ENCODE measurements at regions not wholly inside any gene's neighbourhood (a gene's known extent, or its start where the extent isn't known, plus 50 kb on each side); places are given as distances from the start of the nearest gene placed in this dataset.

DNA sequence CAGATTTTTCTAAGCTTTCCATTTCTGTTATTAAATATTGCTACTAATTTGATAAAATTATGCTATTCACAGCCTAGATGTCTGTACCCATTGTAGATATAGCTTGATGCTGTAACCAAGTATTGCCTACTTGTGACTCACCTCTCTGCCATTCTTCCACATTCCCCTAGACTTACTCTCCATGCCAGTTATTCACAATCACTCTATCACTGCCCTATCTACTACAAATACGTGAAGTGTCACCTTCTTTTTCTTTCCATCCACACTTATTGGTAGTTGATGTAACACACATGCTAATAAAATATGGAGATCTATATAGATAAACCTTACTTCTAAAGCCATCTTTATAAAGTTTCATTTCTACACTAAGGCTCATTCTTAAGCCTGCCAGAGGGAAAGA lies 179.4 kb upstream of the PACRGL start:
- DNase-seq (ENCODE audit: low spot score) = no peak

DNA sequence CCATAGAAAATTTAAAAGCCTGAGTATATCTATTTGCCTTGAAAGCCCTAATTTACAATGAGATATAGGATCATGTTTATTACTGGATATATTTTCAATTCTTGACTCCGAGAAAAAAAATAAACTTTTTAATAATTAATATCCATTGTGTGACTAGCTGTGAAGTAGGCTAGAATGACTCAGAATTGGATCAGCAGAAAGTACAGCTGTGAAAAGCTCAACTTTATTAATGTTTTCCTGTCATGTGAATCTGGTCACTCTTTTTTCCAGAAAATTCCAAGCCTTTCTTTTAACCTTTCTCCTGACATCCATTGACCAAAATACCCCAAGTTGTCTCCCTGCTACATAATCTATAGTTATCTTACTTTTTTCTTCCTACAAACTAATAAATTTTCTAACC lies 171.8 kb upstream of the PACRGL start:
- DNase-seq (ENCODE audit: low spot score) = no peak

DNA sequence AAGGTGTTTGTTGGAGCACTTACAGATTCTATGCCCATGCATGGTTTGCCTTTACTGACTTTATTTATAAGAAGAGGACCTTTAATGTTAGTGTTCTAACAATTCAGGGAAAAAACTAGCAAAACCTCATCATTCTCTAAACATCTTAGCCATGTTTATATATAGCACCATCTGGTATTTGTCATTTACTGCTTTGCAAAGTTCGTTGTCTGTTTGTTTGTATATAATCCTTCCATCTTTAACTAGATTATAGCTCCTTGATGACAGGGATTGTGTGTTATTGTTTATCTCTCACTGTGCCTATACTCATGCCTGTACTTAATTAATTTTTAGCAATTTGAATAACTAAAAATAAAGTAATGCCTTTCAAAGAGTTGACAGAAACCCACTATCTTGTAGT lies 170.6 kb upstream of the PACRGL start:
- no peak for DNase-seq (ENCODE audit: low spot score)

DNA sequence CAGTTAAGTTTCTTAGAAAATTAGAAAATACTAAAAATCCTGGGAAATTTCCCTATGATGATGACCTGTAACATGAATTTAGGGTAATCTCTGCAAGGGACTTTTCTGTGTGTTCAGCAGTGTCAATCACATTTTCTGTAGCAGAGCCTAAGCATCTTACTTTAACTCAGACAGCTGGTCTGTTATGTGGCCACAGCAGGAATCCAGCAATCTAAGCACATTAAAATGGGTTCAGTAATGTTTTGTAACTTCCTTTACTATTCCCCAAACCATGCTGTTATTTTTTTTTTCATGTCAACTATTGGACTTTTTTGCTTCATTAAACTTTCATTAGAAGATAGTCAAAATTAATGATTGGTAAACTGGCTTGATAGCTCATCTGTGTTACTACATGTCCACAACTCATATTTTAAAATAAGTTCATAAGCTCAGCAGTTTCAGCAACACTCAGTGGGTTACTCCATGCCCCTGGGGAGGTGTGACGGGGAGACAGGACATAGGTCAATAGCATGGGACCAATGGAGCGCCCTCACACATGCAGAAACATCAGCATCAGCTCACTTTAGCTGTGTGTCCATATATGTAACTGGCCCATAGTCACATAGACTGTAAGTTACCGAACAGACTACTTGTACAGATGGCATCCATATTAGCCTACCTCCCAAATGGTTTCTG lies 168.0 kb upstream of the PACRGL start:
- DNase-seq (ENCODE audit: low spot score) = no peak

DNA sequence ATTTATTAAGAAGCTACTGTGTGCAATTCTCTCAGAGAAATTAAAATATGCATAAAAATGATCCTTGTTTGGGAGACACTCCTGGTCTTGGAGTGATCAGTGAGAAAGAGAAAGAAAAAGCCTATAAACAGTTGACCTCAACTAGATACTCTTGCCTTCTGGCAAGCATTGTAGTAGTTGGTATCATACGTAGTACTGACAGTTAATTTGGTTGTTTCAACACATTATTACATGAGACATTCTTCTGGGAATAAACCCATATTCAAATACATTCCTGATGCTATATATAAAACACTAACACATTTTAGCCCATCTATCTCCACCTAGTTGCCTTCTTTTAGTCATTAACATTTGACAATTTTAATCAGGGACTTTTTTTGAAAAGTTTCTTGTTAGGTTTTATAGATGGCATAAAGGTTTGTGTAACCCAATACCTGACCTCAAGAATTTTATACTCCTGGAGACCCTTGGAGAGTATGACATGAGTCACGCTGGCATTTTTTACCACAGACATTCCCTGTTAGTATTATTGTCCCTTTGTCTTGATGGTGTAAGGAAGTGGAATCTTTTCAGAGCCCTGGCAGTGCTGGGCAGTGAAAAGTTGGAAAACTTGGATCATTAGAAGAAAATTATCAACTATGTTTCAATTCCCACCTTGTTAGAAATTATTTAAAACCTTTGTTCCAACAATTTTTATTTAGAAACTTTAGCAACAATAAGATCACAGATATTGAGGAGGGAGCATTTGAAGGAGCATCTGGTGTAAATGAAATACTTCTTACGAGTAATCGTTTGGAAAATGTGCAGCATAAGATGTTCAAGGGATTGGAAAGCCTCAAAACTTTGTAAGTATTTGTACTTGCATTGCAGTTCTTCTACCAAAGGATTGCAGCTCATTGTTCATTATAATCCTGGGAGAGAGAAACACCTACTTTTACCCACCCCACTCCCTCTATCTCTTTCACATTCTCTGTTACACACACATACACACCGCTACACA lies 167.1 kb upstream of the PACRGL start:
- no peak for DNase-seq (ENCODE audit: low spot score)

DNA sequence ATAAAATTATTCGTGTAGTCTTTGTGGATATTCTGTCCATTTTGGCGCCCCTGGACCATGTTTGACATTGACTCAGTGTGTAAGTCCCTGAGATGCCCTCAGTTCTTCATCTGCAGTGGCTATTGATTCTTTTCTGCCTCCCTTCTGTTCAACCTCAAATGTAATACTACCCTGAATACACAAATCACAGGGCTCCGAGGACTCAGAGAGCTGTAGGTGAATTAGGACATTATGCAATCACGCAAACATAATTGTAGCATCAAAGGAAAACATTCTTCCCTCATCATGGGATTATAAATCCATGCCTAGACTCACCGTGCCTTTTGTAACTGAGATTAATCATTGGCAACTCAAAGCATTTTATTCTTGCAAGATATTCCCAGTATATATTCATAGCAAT lies 161.4 kb upstream of the PACRGL start:
- no peak for DNase-seq (ENCODE audit: low spot score)

DNA sequence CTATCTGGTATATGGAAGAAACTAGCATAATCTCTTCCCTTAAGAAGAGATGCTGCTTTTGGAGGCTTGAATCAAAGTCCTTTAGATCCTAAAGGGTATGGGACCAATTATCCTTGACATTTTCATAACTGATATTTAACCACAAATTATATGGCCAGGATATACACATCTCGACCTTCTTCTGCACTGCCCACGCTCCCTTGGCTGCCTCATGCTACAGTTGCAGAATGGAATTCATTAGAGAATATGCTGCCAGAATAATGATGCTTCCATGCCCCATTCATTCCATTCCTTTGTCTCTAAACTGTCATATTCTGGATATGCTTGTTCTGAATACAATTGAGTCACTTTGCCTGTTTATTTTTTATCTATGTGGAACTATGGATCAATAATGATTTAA lies 157.1 kb upstream of the PACRGL start:
- DNase-seq (ENCODE audit: low spot score) = no peak

DNA sequence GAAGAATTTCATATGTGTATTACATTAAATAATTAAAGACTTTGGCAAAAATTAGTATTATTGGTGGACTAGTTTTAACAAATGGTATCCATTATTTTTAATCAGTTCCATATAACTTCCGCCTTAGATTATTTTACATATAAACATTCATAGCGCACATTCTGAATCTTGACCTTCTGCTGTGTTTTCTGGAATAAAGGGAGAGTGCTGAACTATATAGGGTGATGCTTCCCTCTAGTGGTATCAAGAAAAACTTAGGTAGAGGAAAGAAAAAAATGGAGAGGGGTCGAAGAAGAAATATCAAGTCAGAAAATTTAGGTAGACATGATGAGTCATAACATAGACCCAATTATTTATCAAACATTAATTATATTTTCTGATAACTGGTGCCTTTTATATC lies 155.6 kb upstream of the PACRGL start:
- peak; percentile 59 for DNase-seq (ENCODE audit: low spot score)

DNA sequence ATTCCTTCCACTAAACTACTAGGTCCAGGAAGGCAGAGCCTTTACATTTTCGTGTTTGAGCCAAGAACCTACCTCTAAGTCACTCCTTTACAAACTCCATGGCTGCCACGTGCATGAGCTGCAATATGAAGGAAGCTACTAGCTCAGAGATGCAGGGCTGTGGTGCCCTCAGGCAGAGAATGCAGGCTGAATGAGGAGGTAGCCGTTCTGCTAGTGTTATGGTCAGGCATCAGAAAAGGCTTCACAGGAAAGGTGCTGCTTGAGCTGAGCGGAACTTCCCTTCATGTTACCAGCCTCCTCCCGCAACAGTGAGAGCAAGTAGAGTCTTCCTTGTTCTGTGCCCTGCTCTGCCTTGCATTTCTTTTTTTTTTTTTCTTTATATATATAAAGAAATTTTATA lies 148.3 kb upstream of the PACRGL start:
- no peak for DNase-seq (ENCODE audit: low spot score)

DNA sequence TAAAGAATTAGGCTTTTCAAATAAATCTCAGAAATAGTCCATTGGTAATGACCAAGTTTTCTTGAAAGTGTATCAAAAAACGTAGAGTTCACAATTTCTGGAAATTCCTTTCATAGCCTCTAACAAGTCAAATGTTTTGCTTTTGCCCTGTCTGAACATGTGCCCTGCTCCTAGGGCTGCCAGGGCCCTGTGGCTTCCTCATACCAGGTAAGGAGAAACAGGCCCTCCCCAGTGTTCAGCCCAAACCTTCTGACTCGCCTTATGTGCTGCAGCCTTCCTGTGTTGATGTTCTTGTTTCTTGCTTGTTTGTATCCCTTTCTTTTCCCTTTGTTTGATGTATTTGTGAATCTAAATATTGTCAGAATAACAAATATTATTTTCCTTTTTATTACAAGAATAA lies 146.1 kb upstream of the PACRGL start:
- no peak for DNase-seq (ENCODE audit: low spot score)

DNA sequence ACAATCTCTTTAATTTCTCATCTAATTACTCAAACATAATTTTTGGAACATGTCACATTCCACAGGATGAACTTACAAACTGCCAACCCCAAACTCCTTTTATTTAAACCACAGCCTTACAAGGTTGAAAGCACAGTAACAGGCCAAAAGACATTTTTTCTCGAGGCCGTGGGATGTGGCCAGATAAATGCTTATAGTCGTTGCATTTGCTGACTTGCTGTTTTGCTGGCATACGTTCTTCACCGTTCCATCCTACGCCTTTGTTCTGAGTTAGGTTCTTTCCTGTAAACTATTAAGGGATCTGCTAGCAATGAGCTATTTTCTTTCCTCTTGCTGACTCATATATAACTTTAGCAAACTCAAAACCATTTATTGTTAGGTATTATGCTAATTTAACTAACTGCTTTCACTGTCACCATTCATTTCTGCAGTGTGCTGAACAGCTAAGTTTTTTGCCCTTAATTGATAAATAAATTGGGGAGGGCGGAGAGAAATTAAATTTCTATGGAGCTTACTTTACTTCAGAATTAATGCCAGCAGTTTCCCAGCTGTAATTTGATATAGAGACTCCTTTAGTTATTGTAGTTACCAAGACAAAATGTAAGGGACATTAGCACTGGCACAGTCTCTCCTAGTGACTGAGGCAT lies 135.1 kb upstream of the PACRGL start:
- no peak for DNase-seq (ENCODE audit: low spot score)

DNA sequence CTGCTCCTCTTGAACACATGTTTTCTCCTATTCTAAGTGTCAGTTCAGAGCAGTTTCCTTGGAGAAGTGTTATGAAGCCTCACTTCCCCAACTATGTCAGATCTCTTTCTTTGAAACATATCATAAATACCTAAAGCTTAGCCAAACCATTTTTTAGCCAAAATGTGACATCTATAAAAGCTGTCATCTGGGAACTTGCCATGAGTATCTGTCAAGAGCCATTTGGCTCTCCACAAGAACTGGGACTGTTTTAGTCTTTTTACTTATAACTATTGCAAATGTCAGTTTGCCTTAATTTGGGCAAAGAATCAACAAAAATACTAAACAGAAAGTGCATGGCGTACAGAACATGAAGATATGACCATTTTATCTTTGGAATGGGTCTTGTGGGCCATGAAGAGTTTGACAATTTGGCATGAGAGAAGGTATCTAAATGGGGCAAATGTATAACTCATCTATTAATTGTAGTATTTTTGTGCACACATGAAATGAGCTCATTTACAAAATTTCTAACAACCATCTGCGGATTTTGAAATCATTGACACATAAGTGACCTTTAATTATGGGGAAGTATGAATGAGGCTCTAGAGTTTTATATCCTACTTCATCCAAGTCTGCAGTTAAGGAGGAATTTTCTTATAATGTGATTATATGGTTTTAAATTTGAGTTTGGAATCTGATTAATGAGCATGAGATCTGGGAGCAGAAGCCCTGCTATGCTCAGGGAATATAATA lies 129.1 kb upstream of the PACRGL start:
- no peak for DNase-seq (ENCODE audit: low spot score)

DNA sequence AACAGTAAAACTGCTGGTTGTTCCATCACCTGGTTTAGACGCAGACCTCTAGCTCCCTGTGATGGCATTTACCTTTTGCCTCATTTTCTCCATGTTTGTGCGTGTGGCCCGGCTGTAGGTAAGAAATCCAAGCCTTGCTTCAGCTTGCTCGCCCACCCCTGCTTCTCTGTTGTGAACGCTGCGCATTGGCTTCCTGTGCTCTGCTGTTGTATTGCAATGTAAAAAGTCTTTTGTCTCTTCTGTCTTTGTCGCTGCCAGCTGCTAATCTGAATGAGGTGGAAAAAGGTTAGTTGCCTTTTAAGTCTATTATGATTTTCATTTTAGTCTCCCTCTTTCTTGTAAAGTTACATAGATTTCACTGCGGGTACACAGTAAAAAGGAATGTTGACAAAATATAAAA lies 127.3 kb upstream of the PACRGL start:
- no peak for DNase-seq (ENCODE audit: low spot score)

DNA sequence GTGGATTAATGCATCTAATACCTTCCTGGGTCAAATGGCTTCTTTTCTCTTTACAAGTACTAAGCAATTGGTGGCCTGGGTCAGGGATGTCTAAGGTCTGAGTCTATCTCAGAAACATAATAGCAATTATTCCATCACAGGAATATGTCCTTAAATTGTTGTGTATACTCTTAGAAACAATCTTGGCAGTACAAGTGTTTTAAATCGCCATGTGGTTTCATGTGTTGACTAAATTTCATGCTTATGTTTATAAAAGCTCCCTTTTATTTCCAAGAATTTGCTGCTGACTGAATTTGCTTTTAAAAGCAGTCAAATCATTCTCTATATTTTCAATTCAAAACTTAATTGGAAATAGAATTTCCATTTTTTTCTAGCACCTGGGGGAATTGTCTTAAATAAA lies 125.3 kb upstream of the PACRGL start:
- DNase-seq (ENCODE audit: low spot score) = no peak

DNA sequence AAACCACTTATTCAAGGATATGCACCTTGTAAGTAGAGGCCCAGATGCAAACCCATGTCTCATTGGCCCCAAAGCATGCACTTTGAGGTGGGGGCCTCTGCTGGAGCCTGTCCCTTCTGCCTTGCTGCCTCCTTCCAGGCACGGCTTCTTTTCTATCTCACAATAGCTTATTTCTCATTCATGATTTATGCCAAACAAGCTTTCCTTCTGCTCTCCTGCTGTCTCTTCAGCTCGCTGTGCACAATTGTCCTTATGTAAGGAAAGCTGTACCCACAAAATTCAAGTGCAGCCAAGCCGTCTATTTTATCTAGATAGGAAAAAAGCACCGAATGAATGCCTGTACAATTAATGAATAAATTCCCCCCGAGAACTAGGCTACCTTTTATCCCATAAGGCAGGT lies 124.8 kb upstream of the PACRGL start:
- DNase-seq (ENCODE audit: low spot score) = no peak

DNA sequence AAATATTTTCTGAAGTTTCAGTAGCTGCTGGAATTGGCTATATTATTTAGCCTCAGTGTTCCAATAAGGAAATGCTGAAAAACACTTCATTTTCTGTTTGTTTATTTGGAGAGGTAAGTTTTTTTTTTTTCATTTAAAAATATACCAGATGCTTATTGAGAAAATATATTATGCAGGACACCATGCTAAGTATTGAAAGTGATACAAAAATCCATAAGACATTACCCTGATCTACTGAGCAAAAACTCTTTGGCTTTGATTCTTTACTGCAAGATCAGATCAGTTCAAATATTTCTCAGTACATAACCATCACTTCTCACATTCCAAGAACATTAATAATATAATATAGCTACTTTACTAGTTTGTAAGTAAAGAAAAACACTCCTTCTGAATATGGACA lies 123.4 kb upstream of the PACRGL start:
- no peak for DNase-seq (ENCODE audit: low spot score)

DNA sequence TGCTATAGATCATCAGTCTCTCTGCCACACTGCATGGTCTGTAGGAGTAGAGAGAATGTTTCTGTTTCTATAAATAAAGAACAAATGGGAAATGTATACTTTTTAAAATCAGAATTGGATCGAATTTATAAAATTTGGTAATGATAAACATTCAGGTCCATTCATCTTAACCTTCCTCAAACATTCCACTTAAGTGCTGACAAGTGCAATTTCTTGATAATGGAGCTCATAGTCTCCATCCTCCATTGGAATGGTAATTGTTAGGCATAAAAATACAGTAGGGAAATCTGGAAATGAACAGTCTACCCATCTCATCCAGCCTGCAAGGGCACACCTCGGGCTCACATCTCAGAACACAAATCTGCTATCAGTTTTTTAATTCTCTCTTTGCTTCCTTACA lies 122.6 kb upstream of the PACRGL start:
- DNase-seq (ENCODE audit: low spot score) = no peak

DNA sequence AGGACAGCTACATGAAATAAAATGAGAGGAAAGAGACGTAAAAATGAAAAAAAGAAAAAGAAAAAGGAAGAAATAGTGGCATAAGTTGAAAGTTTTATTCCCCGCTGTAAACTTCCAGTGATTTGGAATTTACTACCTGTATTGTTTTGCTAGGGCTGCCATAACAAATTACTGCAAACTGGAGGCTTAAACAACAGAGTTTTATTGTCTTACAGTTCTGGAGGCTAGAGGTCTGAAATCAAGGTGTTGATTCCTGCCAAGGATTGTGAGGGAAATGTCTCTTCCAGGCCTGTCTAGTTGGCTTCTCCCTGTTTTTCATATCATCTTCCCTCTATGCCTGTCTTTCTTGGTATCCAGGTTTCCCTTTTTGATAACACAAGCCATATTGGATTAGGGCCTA lies 119.4 kb upstream of the PACRGL start:
- DNase-seq (ENCODE audit: low spot score) = no peak

DNA sequence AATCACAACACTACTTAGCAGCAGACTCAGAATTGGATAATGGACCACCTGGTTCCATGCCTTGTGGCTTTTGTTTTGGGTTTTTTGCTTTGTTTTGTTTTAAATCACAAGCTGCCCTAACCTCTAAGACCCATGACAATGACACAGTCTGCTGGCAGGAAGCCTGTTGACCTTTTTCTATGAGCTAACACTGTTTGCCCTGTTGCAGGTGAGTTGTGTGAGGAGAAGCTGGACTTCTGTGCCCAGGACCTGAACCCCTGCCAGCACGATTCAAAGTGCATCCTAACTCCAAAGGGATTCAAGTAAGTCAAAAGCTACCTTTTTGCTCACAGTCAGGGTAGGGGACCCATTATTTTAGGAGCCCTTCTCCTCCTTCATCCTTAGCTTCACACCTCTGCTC lies 110.8 kb upstream of the PACRGL start:
- no peak for DNase-seq (ENCODE audit: low spot score)

DNA sequence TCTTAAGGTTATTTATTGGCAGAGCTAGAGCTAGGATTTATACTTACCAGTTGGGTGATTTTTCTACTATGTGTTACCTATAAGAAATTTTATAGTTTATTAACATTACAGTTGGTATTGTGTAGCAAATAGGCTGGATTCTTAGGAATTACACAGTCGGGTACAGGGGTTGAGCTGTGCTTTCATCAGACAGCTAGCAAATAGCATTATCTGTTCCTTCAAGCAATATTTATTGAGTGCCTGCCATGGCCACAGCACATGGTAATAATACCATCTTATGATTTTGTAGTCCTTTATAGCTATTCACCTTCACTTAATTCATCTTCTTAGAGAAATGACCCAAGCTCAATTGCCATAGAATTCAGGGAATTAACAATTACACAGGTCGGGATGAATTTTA lies 109.4 kb upstream of the PACRGL start:
- DNase-seq (ENCODE audit: low spot score) = no peak

DNA sequence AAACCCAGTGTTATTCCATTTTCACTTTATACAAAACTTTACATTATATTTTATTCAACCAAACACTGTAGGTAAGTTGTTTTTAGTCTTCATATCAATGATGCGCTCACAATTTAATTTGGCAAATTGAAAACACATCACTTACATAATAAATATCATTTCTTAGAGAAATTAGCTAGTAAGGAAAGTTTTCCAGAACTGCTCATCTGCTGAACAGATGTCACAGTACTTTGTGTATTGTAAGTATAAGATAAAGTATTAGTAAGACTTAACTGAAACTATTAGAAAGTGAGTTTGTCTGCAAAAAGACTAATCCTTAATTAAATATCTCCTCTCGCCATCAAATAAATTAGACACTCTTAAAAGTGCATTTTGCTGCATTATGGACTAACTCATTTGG lies 108.7 kb upstream of the PACRGL start:
- DNase-seq (ENCODE audit: low spot score) = peak; percentile 13

DNA sequence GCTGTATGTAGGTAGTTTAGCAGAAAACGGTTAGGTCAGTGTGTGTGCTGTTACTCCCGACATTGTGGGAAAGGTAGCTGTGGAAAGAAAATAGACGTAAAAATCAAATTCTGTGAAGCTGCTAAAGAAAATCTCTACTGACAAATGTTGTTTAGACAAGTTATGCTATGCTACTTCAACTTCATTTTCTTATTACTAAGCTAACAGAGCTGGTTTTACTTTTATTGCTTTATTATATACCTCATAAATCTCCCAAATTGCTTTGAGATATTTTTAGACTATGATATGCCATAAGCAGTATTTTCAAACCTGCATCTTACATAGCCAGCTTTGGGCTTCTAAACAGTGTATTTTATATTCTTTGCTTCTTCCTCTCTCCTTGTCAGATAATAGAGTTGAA lies 108.2 kb upstream of the PACRGL start:
- peak; percentile 70 for DNase-seq (ENCODE audit: low spot score)
